RPMI8226 (cell line): ENCODE measurements at regions not wholly inside any gene's neighbourhood (a gene's known extent, or its start where the extent isn't known, plus 50 kb on each side); places are given as distances from the start of the nearest gene placed in this dataset.
"Not testable (repeated sequence)": the region's sequence is repeated elsewhere in the genome, so short reads cannot be mapped to it uniquely, and the experiment has no call there.

Source experiments
- DNase-seq: peaks from one replicate; pipeline ENCODE4 v3.0.0-alpha.2; 2015

- DNase-seq: no peak
Measured at GRCh38 chr2:221914334-221914880, 342.3 kb upstream of the EPHA4 start.

GRCh38 chr2:221911890-221912289 lies 339.8 kb upstream of the EPHA4 start:
- no peak for DNase-seq

- no peak for DNase-seq
Measured at GRCh38 chr2:221911321-221911720, 339.2 kb upstream of the EPHA4 start.

- no peak for DNase-seq
Measured at GRCh38 chr2:221908518-221908917, 336.4 kb upstream of the EPHA4 start.

GRCh38 chr2:221897718-221898117 lies 325.6 kb upstream of the EPHA4 start:
- DNase-seq: no peak

- DNase-seq: no peak
Measured at GRCh38 chr2:221896505-221897151, 324.5 kb upstream of the EPHA4 start.

GRCh38 chr2:221895366-221896121 lies 323.4 kb upstream of the EPHA4 start:
- DNase-seq: no peak

GRCh38 chr2:221893501-221893900 lies 321.4 kb upstream of the EPHA4 start:
- DNase-seq: no peak

GRCh38 chr2:221892006-221892405 lies 319.9 kb upstream of the EPHA4 start:
- DNase-seq: not testable (repeated sequence)

- no peak for DNase-seq
Measured at GRCh38 chr2:221883976-221884375, 311.9 kb upstream of the EPHA4 start.

- DNase-seq: no peak
Measured at GRCh38 chr2:221876016-221876415, 303.9 kb upstream of the EPHA4 start.

GRCh38 chr2:221874444-221874843 lies 302.3 kb upstream of the EPHA4 start:
- no peak for DNase-seq

- DNase-seq: no peak
Measured at GRCh38 chr2:221857719-221858118, 285.6 kb upstream of the EPHA4 start.

- DNase-seq: no peak
Measured at GRCh38 chr2:221853297-221853696, 281.2 kb upstream of the EPHA4 start.

GRCh38 chr2:221851531-221852045 lies 279.5 kb upstream of the EPHA4 start:
- no peak for DNase-seq

GRCh38 chr2:221850076-221850475 lies 278.0 kb upstream of the EPHA4 start:
- no peak for DNase-seq

- DNase-seq: no peak
Measured at GRCh38 chr2:221848286-221848685, 276.2 kb upstream of the EPHA4 start.

- DNase-seq: no peak
Measured at GRCh38 chr2:221845021-221845365, 272.9 kb upstream of the EPHA4 start.

GRCh38 chr2:221844212-221845020 lies 272.3 kb upstream of the EPHA4 start:
- DNase-seq: no peak

GRCh38 chr2:221836095-221836494 lies 264.0 kb upstream of the EPHA4 start:
- DNase-seq: no peak

GRCh38 chr2:221833966-221834365 lies 261.9 kb upstream of the EPHA4 start:
- DNase-seq: no peak

GRCh38 chr2:221831051-221831450 lies 258.9 kb upstream of the EPHA4 start:
- no peak for DNase-seq

GRCh38 chr2:221822416-221822815 lies 250.3 kb upstream of the EPHA4 start:
- DNase-seq: no peak
